ENCODE measurements at regions not wholly inside any gene's neighbourhood (a gene's known extent, or its start where the extent isn't known, plus 50 kb on each side); places are given as distances from the start of the nearest gene placed in this dataset.

DNA sequence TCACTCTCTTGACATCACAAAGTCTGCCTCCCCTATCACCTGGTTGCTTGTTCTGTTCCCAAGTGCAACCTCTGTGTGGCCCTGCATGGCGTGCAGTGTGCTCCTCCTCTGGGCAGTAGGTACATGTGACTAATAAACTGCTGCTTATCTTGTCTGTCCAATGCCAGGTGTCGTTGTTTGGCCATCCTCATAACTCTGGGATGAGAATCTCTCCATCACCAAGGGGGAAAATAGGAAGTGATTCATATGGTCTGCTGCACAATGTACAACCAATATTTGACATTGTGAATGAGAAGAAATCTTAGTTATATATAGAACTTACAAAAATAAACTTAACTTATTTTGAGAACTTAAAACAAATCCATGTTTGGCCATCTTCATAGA lies 135.2 kb downstream of the INHBA start:
- TF ChIP-seq GATA2 (IDR thresholded peaks at IDR 0.05; ENCODE audit: low read depth, low read length) = no peak
- no peak for TF ChIP-seq GATA3 (IDR thresholded peaks at IDR 0.05; ENCODE audit: low read depth, low read length)
